H1 (cell line): ENCODE measurements at regions not wholly inside any gene's neighbourhood (a gene's known extent, or its start where the extent isn't known, plus 50 kb on each side); places are given as distances from the start of the nearest gene placed in this dataset.

ENCODE experiments used
- CTCF ChIA-PET: fragments of 300-600 bp; sonication (Branson Sonifier 250); formaldehyde crosslinking; loops from one replicate; lab custom pipeline; 2021; ENCODE audit not compliant: partially characterized antibody; lab: Charles Lee
- POLR2A ChIA-PET: fragments of 300-600 bp; sonication (Branson Sonifier 250); formaldehyde crosslinking; loops from one replicate; lab custom pipeline; 2021; ENCODE audit warnings: inconsistent platforms; ENCODE audit not compliant: partially characterized antibody; lab: Charles Lee
- DNase-seq, 2 experiments: peaks; one replicate each; pipeline versions ENCODE4 v3.0.0 to v3.0.0-alpha.2; 2010 to 2022; ENCODE audit warnings: low spot score in 2 of 2, low read depth in 1 of 2, mixed read lengths in 1 of 2
- FAIRE-seq: peaks from 2 replicates; lab custom pipeline; 2011; peaks lifted over from hg19 to GRCh38; lab: Jason Lieb, UNC
- H2AFZ ChIP-seq: 2 replicates; pipeline ENCODE4 v1.8.1; 2012; ENCODE audit warnings: low read length, inconsistent platforms
- H2AK5ac ChIP-seq: 2 replicates; pipeline ENCODE4 v1.6.1; 2013; ENCODE audit warnings: low read depth, low read length
- H2BK120ac ChIP-seq: replicated peaks from 2 replicates; pipeline ENCODE3; 2013; ENCODE audit warnings: low read depth, low read length, inconsistent platforms
- H2BK12ac ChIP-seq: 2 replicates; pipeline ENCODE4 v1.6.1; 2013; ENCODE audit warnings: low read depth, low read length
- H2BK15ac ChIP-seq: 2 replicates; pipeline ENCODE4 v1.6.1; 2013; ENCODE audit warnings: low read length
- H2BK20ac ChIP-seq: 2 replicates; pipeline ENCODE4 v1.6.1; 2013; ENCODE audit warnings: low read length
- H2BK5ac ChIP-seq: 2 replicates; pipeline ENCODE4 v1.6.1; 2013; ENCODE audit warnings: low read depth, low read length
- H3K14ac ChIP-seq: 2 replicates; pipeline ENCODE4 v1.6.1; 2013; ENCODE audit warnings: inconsistent platforms; ENCODE audit not compliant: insufficient read length
- H3K18ac ChIP-seq: 2 replicates; pipeline ENCODE4 v1.6.1; 2013; ENCODE audit warnings: low read length; ENCODE audit errors: extremely low read depth
- H3K23ac ChIP-seq: 2 replicates; pipeline ENCODE4 v1.6.1; 2013; ENCODE audit warnings: inconsistent platforms; ENCODE audit not compliant: insufficient read length
- H3K23me2 ChIP-seq: 2 replicates; pipeline ENCODE4 v1.6.1; 2013; ENCODE audit warnings: low read depth, low read length
- H3K27ac ChIP-seq: 2 replicates; pipeline ENCODE4 v1.6.1; 2011; ENCODE audit warnings: low read depth, low read length, inconsistent platforms
- H3K27me3 ChIP-seq, 4 experiments: replicated peaks in 1 of 4; 1 replicate in 1 of 4; 2 replicates in 3 of 4; pipeline versions ENCODE4 v1.6.1 to v1.8.1; 2011 to 2013; ENCODE audit warnings: low read length in 3 of 4, mild to moderate bottlenecking in 3 of 4, inconsistent platforms in 2 of 4, mixed read lengths in 2 of 4, moderate library complexity in 1 of 4; ENCODE audit not compliant: control insufficient read depth in 3 of 4, insufficient read depth in 3 of 4; ENCODE audit errors: extremely low read depth in 1 of 4
- H3K36me3 ChIP-seq, 4 experiments: 2 replicates each; pipeline versions ENCODE4 v1.6.1 to v1.8.1; 2011 to 2013; ENCODE audit warnings: mild to moderate bottlenecking in 4 of 4, low read length in 3 of 4, moderate library complexity in 2 of 4, control low read depth in 1 of 4, inconsistent platforms in 1 of 4; ENCODE audit not compliant: insufficient read depth in 4 of 4, control insufficient read depth in 2 of 4
- H3K4ac ChIP-seq: replicated peaks from 2 replicates; pipeline ENCODE3; 2013; ENCODE audit warnings: low read length, low read depth, mixed read lengths, inconsistent platforms; ENCODE audit not compliant: insufficient read length
- H3K4me1 ChIP-seq, 4 experiments: replicated peaks in 1 of 4; 1 replicate in 1 of 4; 2 replicates in 3 of 4; pipeline versions ENCODE4 v1.6.1 to v1.8.1; 2011 to 2013; ENCODE audit warnings: low read length in 3 of 4, inconsistent platforms in 2 of 4, mixed read lengths in 1 of 4; ENCODE audit not compliant: insufficient read depth in 4 of 4, control insufficient read depth in 3 of 4
- H3K4me2 ChIP-seq, 2 experiments: 2 replicates each; pipeline versions ENCODE4 v1.6.1 to v1.8.1; 2011 to 2013; ENCODE audit warnings: low read depth in 2 of 2, low read length in 2 of 2, control low read depth in 1 of 2, inconsistent platforms in 1 of 2, mild to moderate bottlenecking in 1 of 2; ENCODE audit not compliant: insufficient read depth in 1 of 2
- H3K4me3 ChIP-seq, 4 experiments: fragments of 200-600, 300-600 bp in 1 of 4; sonication (generic), shearing (Covaris generic), sonication (Bioruptor Twin) in 1 of 4; 2 replicates each; pipeline versions ENCODE4 v1.5.1 to v1.8.1; 2011 to 2016; ENCODE audit warnings: low read length in 4 of 4, low read depth in 3 of 4, control low read depth in 2 of 4, inconsistent platforms in 2 of 4, mild to moderate bottlenecking in 2 of 4, mixed read lengths in 1 of 4, moderate library complexity in 1 of 4; ENCODE audit not compliant: insufficient read depth in 2 of 4; ENCODE audit errors: extremely low read depth in 1 of 4
- H3K56ac ChIP-seq: replicated peaks from 2 replicates; pipeline ENCODE3; 2013; ENCODE audit warnings: low read depth, mild to moderate bottlenecking, mixed read lengths, low read length, inconsistent platforms; ENCODE audit not compliant: insufficient read length
- H3K79me1 ChIP-seq: 2 replicates; pipeline ENCODE4 v1.6.1; 2013; ENCODE audit warnings: low read depth, low read length, control low read depth
- H3K79me2 ChIP-seq, 2 experiments: 2 replicates each; pipeline versions ENCODE4 v1.6.1 to v1.8.1; 2012 to 2013; ENCODE audit warnings: low read length in 2 of 2, mild to moderate bottlenecking in 2 of 2, inconsistent platforms in 1 of 2; ENCODE audit not compliant: insufficient read depth in 2 of 2, control insufficient read depth in 1 of 2
- H3K9ac ChIP-seq, 4 experiments: replicated peaks in 1 of 4; 1 replicate in 1 of 4; 2 replicates in 3 of 4; pipeline versions ENCODE4 v1.6.1 to v1.8.1; 2011 to 2013; ENCODE audit warnings: low read depth in 3 of 4, low read length in 3 of 4, control low read depth in 2 of 4, mild to moderate bottlenecking in 2 of 4, moderate library complexity in 2 of 4, inconsistent platforms in 1 of 4; ENCODE audit errors: extremely low read depth in 1 of 4
- H3K9me3 ChIP-seq, 2 experiments: 2 replicates each; pipeline versions ENCODE4 v1.6.1 to v1.8.1; 2012 to 2013; ENCODE audit warnings: mild to moderate bottlenecking in 2 of 2, moderate library complexity in 2 of 2, control low read depth in 1 of 2, inconsistent platforms in 1 of 2, low read depth in 1 of 2, low read length in 1 of 2, mixed read lengths in 1 of 2; ENCODE audit not compliant: insufficient read depth in 2 of 2
- H4K20me1 ChIP-seq, 2 experiments: replicated peaks in 1 of 2; 2 replicates each; pipeline versions ENCODE3 to v1.8.1; 2011 to 2013; ENCODE audit warnings: inconsistent platforms in 2 of 2, low read length in 2 of 2, mild to moderate bottlenecking in 1 of 2; ENCODE audit not compliant: insufficient read depth in 2 of 2, control insufficient read depth in 1 of 2
- H4K5ac ChIP-seq: 2 replicates; pipeline ENCODE4 v1.6.1; 2013; ENCODE audit warnings: low read length, low read depth, mixed read lengths, inconsistent platforms; ENCODE audit not compliant: insufficient read length
- H4K8ac ChIP-seq: 2 replicates; pipeline ENCODE4 v1.8.0; 2013; ENCODE audit warnings: mild to moderate bottlenecking, moderate library complexity, low read length, inconsistent platforms; ENCODE audit not compliant: insufficient read depth; ENCODE audit errors: extremely low read depth
- H4K91ac ChIP-seq: replicated peaks from 2 replicates; pipeline ENCODE3; 2013; ENCODE audit warnings: low read length, mixed read lengths, inconsistent platforms; ENCODE audit not compliant: insufficient read length
- BRCA1 ChIP-seq: IDR thresholded peaks from 2 replicates; pipeline ENCODE4 v1.6.1; 2012; ENCODE audit warnings: low read depth, low read length, improper control_type of control experiment
- EP300 ChIP-seq, 2 experiments: IDR thresholded peaks; 1 replicate in 1 of 2; 2 replicates in 1 of 2; pipeline ENCODE4 v1.6.1; 2011 to 2012; ENCODE audit warnings: low read depth in 2 of 2, low read length in 2 of 2, mild to moderate bottlenecking in 2 of 2, borderline replicate concordance in 1 of 2, inconsistent platforms in 1 of 2, moderate library complexity in 1 of 2
- EZH2 ChIP-seq: fragments of 200-600 bp; sonication (generic); IDR thresholded peaks from 2 replicates; pipeline ENCODE4 v1.7.1; 2012; ENCODE audit warnings: low read depth, mild to moderate bottlenecking, moderate library complexity, low read length, inconsistent platforms; ENCODE audit not compliant: severe bottlenecking
- GTF2F1 ChIP-seq: IDR thresholded peaks from 2 replicates; pipeline ENCODE4 v1.6.1; 2012; ENCODE audit warnings: low read depth, low read length, improper control_type of control experiment, borderline replicate concordance
- HDAC6 ChIP-seq: IDR thresholded peaks from one replicate; pipeline ENCODE4 v1.7.1; 2012; ENCODE audit warnings: low read depth, mild to moderate bottlenecking, inconsistent platforms, low read length, moderate library complexity
- JUND ChIP-seq: IDR thresholded peaks from 2 replicates; pipeline ENCODE4 v1.6.1; 2011; ENCODE audit warnings: mild to moderate bottlenecking, improper control_type of control experiment, low read length
- NANOG ChIP-seq: IDR thresholded peaks from 2 replicates; pipeline ENCODE4 v1.6.1; 2011; ENCODE audit warnings: low read length, low read depth, mild to moderate bottlenecking, inconsistent platforms; ENCODE audit not compliant: insufficient read depth, poor library complexity, severe bottlenecking
- SAP30 ChIP-seq: fragments of 300-600 bp; sonication (generic); IDR thresholded peaks from 2 replicates; pipeline ENCODE4 v1.7.1; 2012; ENCODE audit warnings: low read length, moderate library complexity, mild to moderate bottlenecking, inconsistent platforms; ENCODE audit not compliant: insufficient read depth, insufficient replicate concordance
- TAF7 ChIP-seq: optimal IDR thresholded peaks from 2 replicates; pipeline ENCODE3; 2011; ENCODE audit warnings: low read depth, mild to moderate bottlenecking, inconsistent platforms, low read length, moderate library complexity, borderline replicate concordance
- WGBS, 2 experiments: shearing (Covaris generic) in 1 of 2; methylation state at CpG; one replicate each; pipeline versions ENCODE4 v1.1.6 to v1.1.7; 2013 to 2015; ENCODE audit warnings: low lambda C conversion rate in 2 of 2, mixed read lengths in 2 of 2, inconsistent platforms in 1 of 2, low coverage in 1 of 2, missing lambda C conversion rate in 1 of 2; ENCODE audit not compliant: insufficient replicate concordance in 2 of 2, insufficient coverage in 1 of 2, insufficient read length in 1 of 2; ENCODE audit errors: extremely low coverage in 1 of 2, missing lambda C conversion rate in 1 of 2; 5-methylcytosine and 5-hydroxymethylcytosine counted together
- TF ChIP-seq, protein P1 (sequence below): IDR thresholded peaks from 2 replicates; pipeline ENCODE4 v1.6.1; 2012; ENCODE audit warnings: inconsistent platforms
- TF ChIP-seq, protein P2 (sequence below), 3 experiments: IDR thresholded peaks; 1 replicate in 2 of 3; 2 replicates in 1 of 3; pipeline versions ENCODE4 v1.5.1 to v1.6.1; 2011; ENCODE audit warnings: low read length in 3 of 3, mild to moderate bottlenecking in 3 of 3, inconsistent platforms in 2 of 3, low read depth in 1 of 3, moderate library complexity in 1 of 3; ENCODE audit not compliant: insufficient read depth in 1 of 3; ENCODE audit errors: control extremely low read depth in 1 of 3

- H3K27me3 ChIP-seq = no peaks in the 10 kb centered on the region
- no peak overlapping the region for H2BK12ac ChIP-seq
- no peak overlapping the region for H3K23ac ChIP-seq
- H3K4me3 ChIP-seq = no peak overlapping the region
- no peak overlapping the region for H2AK5ac ChIP-seq
- H3K4ac ChIP-seq = no peak overlapping the region
- H2BK20ac ChIP-seq = no peak overlapping the region
- H2BK15ac ChIP-seq = no peak overlapping the region
- H2BK120ac ChIP-seq = no peak overlapping the region
- 72% methylated on average over 2 of the region's 2 CpGs; no CpG with 5 or more reads in 1 of the 2 experiments for WGBS, 2 experiments
- no peak overlapping the region for H3K18ac ChIP-seq
- no peak overlapping the region for H4K5ac ChIP-seq
- H4K8ac ChIP-seq = no peak overlapping the region
- peaks cover 2% of the 10 kb centered on the region; the same call in 1 of the 2 replicates for H3K79me1 ChIP-seq
- no peak overlapping the region for H3K56ac ChIP-seq
- no peak overlapping the region for H2BK5ac ChIP-seq
- H3K4me2 ChIP-seq = no peak overlapping the region
- H3K27ac ChIP-seq = no peak overlapping the region
- no peak overlapping the region for H4K91ac ChIP-seq
- no peak overlapping the region for H2AFZ ChIP-seq
- no peak for FAIRE-seq
- ChIA-PET CTCF (interaction anchor here (1.6 kb wide), 1 partner anchor 79 kb away, joined by 7 read pairs; no protein-coding TSS in a partner anchor), POLR2A (no interaction called here)
- no peak overlapping the region; a peak in 1 of 7 replicates for H3K9ac ChIP-seq
- H3K36me3 ChIP-seq = no peaks in the 10 kb centered on the region
- H3K14ac ChIP-seq = no peak overlapping the region
- DNase-seq = no peak
- peaks cover 4% of the 10 kb centered on the region in 2 experiments for H4K20me1 ChIP-seq
- no peaks in the 10 kb centered on the region for H3K9me3 ChIP-seq
- H3K4me1 ChIP-seq = peaks cover 0 to 2% (median 0%) of the 10 kb centered on the region in 4 experiments; a peak in 2 of 7 replicates
- H3K23me2 ChIP-seq = no peaks in the 10 kb centered on the region
- peaks cover 3 to 80% of the 10 kb centered on the region in 2 experiments; a peak in 3 of 4 replicates for H3K79me2 ChIP-seq
- TF ChIP-seq TAF7 (no peak), EZH2 (no peak), EP300 (IDR thresholded peaks at IDR 0.05; ENCODE audit: borderline replicate concordance in 1 of 2, low read depth in 2 of 2, low read length in 2 of 2) (no peak), BRCA1 (no peak), GTF2F1 (no peak), SAP30 (no peak), JUND (no peak), NANOG (no peak), HDAC6 (no peak)
- TF ChIP-seq, protein P1, sequence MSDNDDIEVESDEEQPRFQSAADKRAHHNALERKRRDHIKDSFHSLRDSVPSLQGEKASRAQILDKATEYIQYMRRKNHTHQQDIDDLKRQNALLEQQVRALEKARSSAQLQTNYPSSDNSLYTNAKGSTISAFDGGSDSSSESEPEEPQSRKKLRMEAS = no peak
- TF ChIP-seq, protein P2, sequence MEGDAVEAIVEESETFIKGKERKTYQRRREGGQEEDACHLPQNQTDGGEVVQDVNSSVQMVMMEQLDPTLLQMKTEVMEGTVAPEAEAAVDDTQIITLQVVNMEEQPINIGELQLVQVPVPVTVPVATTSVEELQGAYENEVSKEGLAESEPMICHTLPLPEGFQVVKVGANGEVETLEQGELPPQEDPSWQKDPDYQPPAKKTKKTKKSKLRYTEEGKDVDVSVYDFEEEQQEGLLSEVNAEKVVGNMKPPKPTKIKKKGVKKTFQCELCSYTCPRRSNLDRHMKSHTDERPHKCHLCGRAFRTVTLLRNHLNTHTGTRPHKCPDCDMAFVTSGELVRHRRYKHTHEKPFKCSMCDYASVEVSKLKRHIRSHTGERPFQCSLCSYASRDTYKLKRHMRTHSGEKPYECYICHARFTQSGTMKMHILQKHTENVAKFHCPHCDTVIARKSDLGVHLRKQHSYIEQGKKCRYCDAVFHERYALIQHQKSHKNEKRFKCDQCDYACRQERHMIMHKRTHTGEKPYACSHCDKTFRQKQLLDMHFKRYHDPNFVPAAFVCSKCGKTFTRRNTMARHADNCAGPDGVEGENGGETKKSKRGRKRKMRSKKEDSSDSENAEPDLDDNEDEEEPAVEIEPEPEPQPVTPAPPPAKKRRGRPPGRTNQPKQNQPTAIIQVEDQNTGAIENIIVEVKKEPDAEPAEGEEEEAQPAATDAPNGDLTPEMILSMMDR (IDR thresholded peaks at IDR 0.05; ENCODE audit: control extremely low read depth in 1 of 3, insufficient read depth in 1 of 3, low read depth in 1 of 3, low read length in 3 of 3) = no peak
Observed at GRCh38 chr21:14040386-14040785, 170.4 kb downstream of the LIPI start.
